ENCODE measurements at regions not wholly inside any gene's neighbourhood (a gene's known extent, or its start where the extent isn't known, plus 50 kb on each side); places are given as distances from the start of the nearest gene placed in this dataset.

- Histone ChIP-seq H3K4me3 (ENCODE audit: low read length) (no peak overlapping the region), H3K9me3 (replicated peaks; ENCODE audit: insufficient read depth, low read length) (no peaks in the 10 kb centered on the region)
These were observed 185.4 kb downstream of the SEC23IP start for GRCh38 chr10:120077707-120078492.

GRCh38 chr10:120085096-120085796, 192.7 kb downstream of the SEC23IP start:
- no peaks in the 10 kb centered on the region for H3K36me3 ChIP-seq (replicated peaks; ENCODE audit: insufficient read depth, low read length)
- H3K4me2 ChIP-seq (ENCODE audit: low read depth, low read length), result no peak overlapping the region
- no peak overlapping the region for H3K9ac ChIP-seq (ENCODE audit: low read length)
- H3K4me3 ChIP-seq (ENCODE audit: low read length), result no peak overlapping the region
- TF ChIP-seq CTCF (IDR thresholded peaks at IDR 0.05; ENCODE audit: low read length) (no peak), EZH2phosphoT487 (IDR thresholded peaks at IDR 0.05; ENCODE audit: low read length) (no peak), EZH2 (optimal IDR thresholded peaks at IDR 0.05; ENCODE audit: low read depth, low read length) (no peak)
- no peaks in the 10 kb centered on the region for H3F3A ChIP-seq (ENCODE audit: insufficient read depth, low read length)
- no peaks in the 10 kb centered on the region for H3K4me1 ChIP-seq (ENCODE audit: low read length)
- no peak overlapping the region for H3K27ac ChIP-seq (ENCODE audit: low read length)
- no peak overlapping the region for H2AFZ ChIP-seq (ENCODE audit: low read length)
- H4K20me1 ChIP-seq (ENCODE audit: insufficient read depth, low read length), result no peaks in the 10 kb centered on the region
- H3K9me2 ChIP-seq (replicated peaks; ENCODE audit: insufficient read depth, low read length), result no peaks in the 10 kb centered on the region
- no peaks in the 10 kb centered on the region for H3K9me3 ChIP-seq (replicated peaks; ENCODE audit: insufficient read depth, low read length)
- DNase-seq, result no peak
- H3K27me3 ChIP-seq (replicated peaks; ENCODE audit: insufficient read depth, low read length), result no peaks in the 10 kb centered on the region
- H3K79me2 ChIP-seq (ENCODE audit: low read length), result no peaks in the 10 kb centered on the region

More at GRCh38 chr10:120077707-120078492, 185.4 kb downstream of the SEC23IP start:
- Histone ChIP-seq H3K79me2 (ENCODE audit: low read length) (no peaks in the 10 kb centered on the region), H4K20me1 (ENCODE audit: insufficient read depth, low read length) (no peaks in the 10 kb centered on the region), H2AFZ (ENCODE audit: low read length) (no peak overlapping the region), H3F3A (ENCODE audit: insufficient read depth, low read length) (no peaks in the 10 kb centered on the region), H3K36me3 (replicated peaks; ENCODE audit: insufficient read depth, low read length) (no peaks in the 10 kb centered on the region), H3K4me2 (ENCODE audit: low read depth, low read length) (no peak overlapping the region), H3K9me2 (replicated peaks; ENCODE audit: insufficient read depth, low read length) (no peaks in the 10 kb centered on the region), H3K4me1 (ENCODE audit: low read length) (no peaks in the 10 kb centered on the region), H3K27ac (ENCODE audit: low read length) (no peak overlapping the region), H3K9ac (ENCODE audit: low read length) (no peak overlapping the region), H3K27me3 (replicated peaks; ENCODE audit: insufficient read depth, low read length) (no peaks in the 10 kb centered on the region)
- no peak for TF ChIP-seq CTCF (IDR thresholded peaks at IDR 0.05; ENCODE audit: low read length)
- TF ChIP-seq EZH2 (optimal IDR thresholded peaks at IDR 0.05; ENCODE audit: low read depth, low read length), result no peak
- no peak for DNase-seq

- H3K9me3 ChIP-seq (replicated peaks; ENCODE audit: insufficient read depth, low read length), result no peaks in the 10 kb centered on the region
- DNase-seq, result no peak
- H4K20me1 ChIP-seq (ENCODE audit: insufficient read depth, low read length), result no peaks in the 10 kb centered on the region
- H3K9ac ChIP-seq (ENCODE audit: low read length), result no peak overlapping the region
- H3K27me3 ChIP-seq (replicated peaks; ENCODE audit: insufficient read depth, low read length), result no peaks in the 10 kb centered on the region
- TF ChIP-seq EZH2 (optimal IDR thresholded peaks at IDR 0.05; ENCODE audit: low read depth, low read length), result no peak
- no peak for TF ChIP-seq EZH2phosphoT487 (IDR thresholded peaks at IDR 0.05; ENCODE audit: low read length)
- no peak for TF ChIP-seq CTCF (IDR thresholded peaks at IDR 0.05; ENCODE audit: low read length)
- no peak overlapping the region for H2AFZ ChIP-seq (ENCODE audit: low read length)
- no peaks in the 10 kb centered on the region for H3K9me2 ChIP-seq (replicated peaks; ENCODE audit: insufficient read depth, low read length)
- no peaks in the 10 kb centered on the region for H3K36me3 ChIP-seq (replicated peaks; ENCODE audit: insufficient read depth, low read length)
- H3K4me3 ChIP-seq (ENCODE audit: low read length), result no peak overlapping the region
- no peak overlapping the region for H3K27ac ChIP-seq (ENCODE audit: low read length)
- H3K4me2 ChIP-seq (ENCODE audit: low read depth, low read length), result no peak overlapping the region
- no peaks in the 10 kb centered on the region for H3F3A ChIP-seq (ENCODE audit: insufficient read depth, low read length)
- H3K79me2 ChIP-seq (ENCODE audit: low read length), result no peaks in the 10 kb centered on the region
- H3K4me1 ChIP-seq (ENCODE audit: low read length), result no peaks in the 10 kb centered on the region
These were observed 193.5 kb downstream of the SEC23IP start for GRCh38 chr10:120086066-120086465.
